ENCODE measurements at regions not wholly inside any gene's neighbourhood (a gene's known extent, or its start where the extent isn't known, plus 50 kb on each side); places are given as distances from the start of the nearest gene placed in this dataset.

GRCh38 chr1:181350131-181350530, 133.2 kb upstream of the CACNA1E start:
- Histone ChIP-seq H3K9me3 (no peaks in the 10 kb centered on the region), H3K4me3 (no peak overlapping the region), H3K27me3 (ENCODE audit: low read depth) (no peaks in the 10 kb centered on the region; the same call in 1 of the 2 replicates), H3K4me1 (no peaks in the 10 kb centered on the region), H3K36me3 (replicated peaks) (no peaks in the 10 kb centered on the region)
- in situ Hi-C loops (cut with MboI; ENCODE audit: low sequenced_read_pairs) = no loop called here
- DNase-seq (ENCODE audit: low spot score in 2 of 2) = no peak

GRCh38 chr1:181351740-181352139, 131.6 kb upstream of the CACNA1E start:
- Histone ChIP-seq H3K27me3 (ENCODE audit: low read depth) (no peaks in the 10 kb centered on the region; the same call in 1 of the 2 replicates), H3K9me3 (no peaks in the 10 kb centered on the region), H3K4me1 (no peaks in the 10 kb centered on the region), H3K4me3 (no peak overlapping the region), H3K36me3 (replicated peaks) (no peaks in the 10 kb centered on the region)
- in situ Hi-C loops (cut with MboI; ENCODE audit: low sequenced_read_pairs) = no loop called here
- no peak for DNase-seq (ENCODE audit: low spot score in 2 of 2)

- H3K4me1 ChIP-seq = no peaks in the 10 kb centered on the region
- in situ Hi-C loops (cut with MboI; ENCODE audit: low sequenced_read_pairs) = no loop called here
- H3K27me3 ChIP-seq (ENCODE audit: low read depth) = no peaks in the 10 kb centered on the region
- H3K4me3 ChIP-seq = no peak overlapping the region
- no peak for DNase-seq (ENCODE audit: low spot score in 2 of 2)
- no peaks in the 10 kb centered on the region for H3K36me3 ChIP-seq (replicated peaks)
- no peaks in the 10 kb centered on the region for H3K9me3 ChIP-seq
These were observed 130.6 kb upstream of the CACNA1E start for GRCh38 chr1:181352695-181353094.

- no peak for DNase-seq (ENCODE audit: low spot score in 2 of 2)
- H3K27me3 ChIP-seq (ENCODE audit: low read depth) = no peaks in the 10 kb centered on the region
- H3K4me3 ChIP-seq = no peak overlapping the region
- no peaks in the 10 kb centered on the region for H3K36me3 ChIP-seq (replicated peaks)
- H3K4me1 ChIP-seq = no peaks in the 10 kb centered on the region
- in situ Hi-C loops (cut with MboI; ENCODE audit: low sequenced_read_pairs) = no loop called here
- no peaks in the 10 kb centered on the region for H3K9me3 ChIP-seq
These were observed 129.8 kb upstream of the CACNA1E start for GRCh38 chr1:181353526-181353925.

- no peaks in the 10 kb centered on the region for H3K36me3 ChIP-seq (replicated peaks)
- in situ Hi-C loops (cut with MboI; ENCODE audit: low sequenced_read_pairs) = no loop called here
- no peaks in the 10 kb centered on the region for H3K27me3 ChIP-seq (ENCODE audit: low read depth)
- no peaks in the 10 kb centered on the region for H3K4me1 ChIP-seq
- no peak overlapping the region for H3K4me3 ChIP-seq
- no peaks in the 10 kb centered on the region for H3K9me3 ChIP-seq
- DNase-seq (ENCODE audit: low spot score in 2 of 2) = no peak
These were observed 128.5 kb upstream of the CACNA1E start for GRCh38 chr1:181354865-181355264.

GRCh38 chr1:181356505-181357340, 126.6 kb upstream of the CACNA1E start:
- Histone ChIP-seq H3K27me3 (ENCODE audit: low read depth) (no peaks in the 10 kb centered on the region), H3K9me3 (no peaks in the 10 kb centered on the region), H3K36me3 (replicated peaks) (no peaks in the 10 kb centered on the region), H3K4me3 (no peak overlapping the region), H3K4me1 (no peaks in the 10 kb centered on the region)
- no peak for DNase-seq (ENCODE audit: low spot score in 2 of 2)
- in situ Hi-C loops (cut with MboI; ENCODE audit: low sequenced_read_pairs) = no loop called here

- DNase-seq (ENCODE audit: low spot score in 2 of 2) = no peak
- no peaks in the 10 kb centered on the region for H3K27me3 ChIP-seq (ENCODE audit: low read depth)
- H3K4me1 ChIP-seq = no peaks in the 10 kb centered on the region
- in situ Hi-C loops (cut with MboI; ENCODE audit: low sequenced_read_pairs) = no loop called here
- no peaks in the 10 kb centered on the region for H3K9me3 ChIP-seq
- no peak overlapping the region for H3K4me3 ChIP-seq
- H3K36me3 ChIP-seq (replicated peaks) = no peaks in the 10 kb centered on the region
These were observed 124.3 kb upstream of the CACNA1E start for GRCh38 chr1:181359012-181359411.

- no peaks in the 10 kb centered on the region for H3K4me1 ChIP-seq
- no peaks in the 10 kb centered on the region for H3K9me3 ChIP-seq
- no peak overlapping the region for H3K4me3 ChIP-seq
- in situ Hi-C loops (cut with MboI; ENCODE audit: low sequenced_read_pairs) = no loop called here
- no peaks in the 10 kb centered on the region for H3K36me3 ChIP-seq (replicated peaks)
- DNase-seq (ENCODE audit: low spot score in 2 of 2) = no peak
- H3K27me3 ChIP-seq (ENCODE audit: low read depth) = no peaks in the 10 kb centered on the region
These were observed 118.5 kb upstream of the CACNA1E start for GRCh38 chr1:181364801-181365200.

- in situ Hi-C loops (cut with MboI; ENCODE audit: low sequenced_read_pairs) = no loop called here
- H3K9me3 ChIP-seq = no peaks in the 10 kb centered on the region
These were observed 116.4 kb upstream of the CACNA1E start for GRCh38 chr1:181366910-181367309.

GRCh38 chr1:181369416-181369815, 113.9 kb upstream of the CACNA1E start:
- no peaks in the 10 kb centered on the region for H3K9me3 ChIP-seq
- in situ Hi-C loops (cut with MboI; ENCODE audit: low sequenced_read_pairs) = no loop called here
- H3K4me1 ChIP-seq = no peaks in the 10 kb centered on the region

More at GRCh38 chr1:181366910-181367309, 116.4 kb upstream of the CACNA1E start:
- H3K4me1 ChIP-seq = no peaks in the 10 kb centered on the region
- no peak overlapping the region for H3K4me3 ChIP-seq
- no peaks in the 10 kb centered on the region for H3K36me3 ChIP-seq (replicated peaks)
- no peak for DNase-seq (ENCODE audit: low spot score in 2 of 2)
- H3K27me3 ChIP-seq (ENCODE audit: low read depth) = no peaks in the 10 kb centered on the region

GRCh38 chr1:181383695-181384094, 99.6 kb upstream of the CACNA1E start:
- no peaks in the 10 kb centered on the region for H3K9me3 ChIP-seq
- no peaks in the 10 kb centered on the region for H3K27me3 ChIP-seq (ENCODE audit: low read depth)
- in situ Hi-C loops (cut with MboI; ENCODE audit: low sequenced_read_pairs) = no loop called here
- no peaks in the 10 kb centered on the region for H3K36me3 ChIP-seq (replicated peaks)
- H3K4me3 ChIP-seq = no peak overlapping the region
- H3K4me1 ChIP-seq = no peaks in the 10 kb centered on the region
- DNase-seq (ENCODE audit: low spot score in 2 of 2) = no peak

More at GRCh38 chr1:181369416-181369815, 113.9 kb upstream of the CACNA1E start:
- Histone ChIP-seq H3K27me3 (ENCODE audit: low read depth) (no peaks in the 10 kb centered on the region), H3K4me3 (no peak overlapping the region), H3K36me3 (replicated peaks) (no peaks in the 10 kb centered on the region)
- DNase-seq (ENCODE audit: low spot score in 2 of 2) = no peak

GRCh38 chr1:181386340-181386739, 97.0 kb upstream of the CACNA1E start:
- Histone ChIP-seq H3K4me1 (no peaks in the 10 kb centered on the region), H3K27me3 (ENCODE audit: low read depth) (no peaks in the 10 kb centered on the region; the same call in 1 of the 2 replicates), H3K4me3 (no peak overlapping the region), H3K36me3 (replicated peaks) (no peaks in the 10 kb centered on the region), H3K9me3 (no peaks in the 10 kb centered on the region)
- in situ Hi-C loops (cut with MboI; ENCODE audit: low sequenced_read_pairs) = no loop called here
- no peak for DNase-seq (ENCODE audit: low spot score in 2 of 2)

- in situ Hi-C loops (cut with MboI; ENCODE audit: low sequenced_read_pairs) = no loop called here
- Histone ChIP-seq H3K9me3 (no peaks in the 10 kb centered on the region), H3K4me1 (no peaks in the 10 kb centered on the region), H3K36me3 (replicated peaks) (no peaks in the 10 kb centered on the region), H3K4me3 (no peak overlapping the region), H3K27me3 (ENCODE audit: low read depth) (no peaks in the 10 kb centered on the region; the same call in 1 of the 2 replicates)
- no peak for DNase-seq (ENCODE audit: low spot score in 2 of 2)
These were observed 96.4 kb upstream of the CACNA1E start for GRCh38 chr1:181386951-181387350.

- in situ Hi-C loops (cut with MboI; ENCODE audit: low sequenced_read_pairs) = no loop called here
- Histone ChIP-seq H3K4me1 (no peaks in the 10 kb centered on the region), H3K36me3 (replicated peaks) (no peaks in the 10 kb centered on the region), H3K4me3 (no peak overlapping the region), H3K9me3 (no peaks in the 10 kb centered on the region), H3K27me3 (ENCODE audit: low read depth) (no peaks in the 10 kb centered on the region; the same call in 1 of the 2 replicates)
- no peak for DNase-seq (ENCODE audit: low spot score in 2 of 2)
These were observed 95.6 kb upstream of the CACNA1E start for GRCh38 chr1:181387702-181388101.

Data from HAP-1 (cell line).